WTC11 (cell line): ENCODE measurements at regions not wholly inside any gene's neighbourhood (a gene's known extent, or its start where the extent isn't known, plus 50 kb on each side); places are given as distances from the start of the nearest gene placed in this dataset.

Experiments
- CTCF ChIP-seq: fragments of 200-600 bp; IDR thresholded peaks from 2 replicates; pipeline ENCODE4 v1.8.0; 2022; ENCODE audit warnings: antibody characterized with exemption
- ESRRA ChIP-seq: sonication (generic); formaldehyde crosslinking; IDR thresholded peaks from 2 replicates; pipeline ENCODE4 v1.8.1; 2022; ENCODE audit warnings: mild to moderate bottlenecking, missing genetic modification reagents, borderline replicate concordance
- GABPB1 ChIP-seq: sonication (generic); formaldehyde crosslinking; IDR thresholded peaks from 2 replicates; pipeline ENCODE4 v1.8.1; 2023; ENCODE audit warnings: mild to moderate bottlenecking, missing genetic modification reagents

DNA sequence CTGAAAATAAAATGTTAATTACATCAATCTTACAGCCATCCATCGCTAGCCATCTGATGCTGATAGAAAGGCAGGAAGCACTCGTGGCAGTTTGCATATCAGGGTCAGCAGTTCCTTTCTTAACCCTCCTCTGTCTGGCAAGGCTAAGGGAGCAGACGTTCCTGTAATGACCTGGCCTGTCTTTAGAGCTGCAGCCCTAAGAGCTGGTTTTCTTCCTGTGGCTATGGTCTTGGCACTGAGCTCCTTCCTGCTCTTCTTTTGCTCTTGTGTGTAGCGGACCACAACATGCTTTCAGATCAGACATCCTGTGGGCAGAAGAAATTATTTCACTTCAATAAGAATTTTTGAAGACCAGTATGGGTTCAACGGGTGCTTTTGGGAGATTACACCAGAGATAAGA is 170.4 kb downstream of the DAD1 start:
- TF ChIP-seq GABPB1 (CRISPR knock-in tag) = no peak
- no peak for TF ChIP-seq ESRRA (CRISPR knock-in tag)
- TF ChIP-seq CTCF = no peak
